ENCODE measurements at regions not wholly inside any gene's neighbourhood (a gene's known extent, or its start where the extent isn't known, plus 50 kb on each side); places are given as distances from the start of the nearest gene placed in this dataset.
"Not testable (repeated sequence)": the region's sequence is repeated elsewhere in the genome, so short reads cannot be mapped to it uniquely, and the experiment has no call there.

DNA sequence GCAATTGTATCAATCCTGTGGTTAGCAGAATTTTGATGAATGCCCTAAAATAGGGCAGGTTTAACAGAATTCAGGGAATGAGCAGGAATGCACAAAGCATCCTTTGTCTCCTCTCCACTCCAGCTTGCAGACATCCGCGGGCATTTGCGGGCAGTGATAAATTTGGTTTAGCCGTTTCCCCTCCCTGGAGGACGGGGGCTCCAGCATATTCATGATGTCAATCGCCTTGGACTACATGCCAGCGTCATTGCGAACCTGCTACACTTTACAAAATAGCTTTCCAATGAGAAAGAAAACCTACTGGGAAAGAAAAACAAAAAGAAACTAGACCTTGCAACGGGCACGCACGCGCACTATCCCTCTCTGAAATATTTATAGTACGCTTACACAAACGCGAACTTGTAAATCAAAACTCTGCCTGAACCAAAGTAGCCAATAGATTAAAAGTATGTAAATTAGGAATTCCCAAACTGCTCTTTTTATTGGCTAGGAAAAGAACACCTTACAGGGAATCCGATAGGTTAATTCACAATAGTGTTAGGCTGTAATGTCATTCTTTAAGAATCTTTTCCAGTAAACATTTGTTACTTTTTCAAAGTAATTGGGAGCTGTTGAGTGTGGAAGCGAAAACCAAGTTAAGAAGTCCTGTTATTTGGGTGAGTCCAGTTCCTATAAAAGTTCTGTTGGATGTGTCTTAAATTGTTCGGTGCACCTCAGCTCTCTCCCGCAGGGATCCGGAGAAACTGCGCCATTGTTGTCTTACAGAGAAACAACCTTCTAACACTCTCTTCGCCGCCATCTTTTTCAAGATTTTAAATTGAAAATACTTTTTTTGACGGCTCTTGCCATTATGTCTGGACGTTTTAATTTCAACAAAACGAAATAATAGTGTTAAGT, 136.7 kb downstream of the HFE start:
- peak in 14 of 42 donors; percentile 22 to 71 (median 51) for DNase-seq
- intact Hi-C loops (cut with DNase I), result loop anchor here (10.0 kb wide), 1 partner anchor 51 kb away; a partner anchor contains a TSS

DNA sequence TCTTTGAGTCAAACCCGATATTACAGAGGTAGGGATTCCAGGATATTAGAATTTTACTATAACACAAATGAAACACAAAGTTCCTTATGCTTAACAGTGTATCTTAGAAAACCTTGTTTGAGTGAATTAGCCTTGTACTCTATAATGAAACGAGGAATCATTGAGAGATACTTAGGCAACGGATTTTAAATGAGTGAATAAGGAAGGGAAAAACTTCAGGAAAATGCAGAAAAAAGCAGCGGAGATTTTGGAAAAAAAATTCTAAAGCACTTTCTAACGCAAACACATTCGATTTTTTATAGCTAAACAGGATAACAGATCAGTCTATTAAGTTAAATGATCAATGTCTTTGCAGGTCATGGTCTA, 137.3 kb downstream of the HFE start:
- intact Hi-C loops (cut with DNase I), result loop anchor here (10.0 kb wide), 1 partner anchor 50 kb away; a partner anchor contains a TSS
- no peak for DNase-seq

DNA sequence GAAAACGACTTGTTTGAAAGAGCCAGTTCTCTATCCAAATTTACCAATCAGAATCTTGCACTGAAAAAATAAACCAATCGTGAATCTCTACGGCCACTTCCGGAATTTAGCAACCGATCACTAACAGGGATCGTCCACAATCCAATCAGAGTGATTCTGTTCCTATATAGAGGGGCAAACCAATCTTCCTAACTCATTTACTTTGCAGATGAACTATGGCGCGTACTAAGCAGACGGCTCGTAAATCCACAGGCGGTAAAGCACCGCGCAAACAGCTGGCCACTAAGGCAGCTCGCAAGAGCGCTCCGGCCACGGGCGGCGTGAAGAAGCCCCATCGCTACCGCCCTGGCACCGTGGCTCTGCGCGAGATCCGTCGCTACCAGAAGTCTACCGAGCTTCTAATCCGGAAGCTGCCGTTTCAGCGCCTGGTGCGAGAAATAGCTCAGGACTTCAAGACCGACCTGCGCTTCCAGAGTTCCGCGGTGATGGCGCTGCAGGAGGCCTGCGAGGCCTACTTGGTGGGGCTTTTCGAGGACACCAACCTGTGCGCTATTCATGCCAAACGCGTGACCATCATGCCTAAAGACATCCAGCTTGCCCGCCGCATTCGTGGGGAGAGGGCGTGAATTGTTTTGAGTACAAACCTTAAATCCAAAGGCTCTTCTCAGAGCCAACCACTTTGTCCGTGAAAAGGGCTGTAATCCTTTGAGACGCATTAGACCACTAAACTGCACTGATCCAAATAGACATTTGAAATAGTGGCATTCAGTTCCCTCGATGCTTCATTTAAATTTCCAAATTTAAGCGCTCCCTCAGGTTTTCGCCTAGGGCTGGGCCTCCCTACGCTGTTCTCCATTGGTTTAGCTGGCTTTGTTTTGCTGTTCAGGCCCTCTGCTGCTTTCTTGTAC, 138.0 kb downstream of the HFE start:
- peak in 1 of 42 donors; percentile 28 for DNase-seq
- intact Hi-C loops (cut with DNase I), result loop anchor here (10.0 kb wide), 1 partner anchor 50 kb away; a partner anchor contains a TSS

DNA sequence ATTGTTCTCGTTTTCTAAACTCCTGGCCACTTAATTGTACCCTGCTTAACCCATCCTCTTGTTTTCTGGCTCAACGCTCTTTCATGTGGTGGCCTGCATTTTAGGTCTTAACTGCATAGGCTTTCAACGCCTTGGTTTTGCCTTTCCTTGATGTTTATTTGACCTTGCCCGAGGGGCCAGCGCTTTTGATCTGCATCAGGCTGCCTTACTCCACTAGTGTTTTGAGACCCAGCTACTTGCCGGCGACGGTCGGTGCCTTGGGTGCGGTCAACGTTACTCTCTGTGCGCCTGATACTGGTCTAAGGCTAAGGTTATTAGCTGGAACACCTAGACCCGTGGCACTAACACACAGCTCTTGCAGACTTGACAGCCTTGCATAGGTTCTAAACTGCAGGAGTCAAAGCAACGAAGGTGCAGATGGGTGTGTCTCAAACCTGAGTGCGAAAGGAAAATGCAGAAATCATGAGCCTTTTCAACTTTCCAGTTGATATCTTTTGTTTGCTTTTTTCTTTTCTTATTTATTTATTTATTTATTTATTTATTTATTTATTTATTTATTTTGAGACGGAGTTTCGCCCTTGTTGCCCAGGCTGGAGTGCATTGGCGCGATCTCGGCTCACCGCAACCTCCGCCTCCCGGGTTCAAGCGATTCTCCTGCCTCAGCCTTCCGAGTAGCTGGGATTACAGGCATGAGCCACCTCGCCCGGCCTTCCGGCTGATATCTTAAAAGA, 138.8 kb downstream of the HFE start:
- intact Hi-C loops (cut with DNase I), result loop anchor here (10.0 kb wide), 1 partner anchor 49 kb away; a partner anchor contains a TSS

DNA sequence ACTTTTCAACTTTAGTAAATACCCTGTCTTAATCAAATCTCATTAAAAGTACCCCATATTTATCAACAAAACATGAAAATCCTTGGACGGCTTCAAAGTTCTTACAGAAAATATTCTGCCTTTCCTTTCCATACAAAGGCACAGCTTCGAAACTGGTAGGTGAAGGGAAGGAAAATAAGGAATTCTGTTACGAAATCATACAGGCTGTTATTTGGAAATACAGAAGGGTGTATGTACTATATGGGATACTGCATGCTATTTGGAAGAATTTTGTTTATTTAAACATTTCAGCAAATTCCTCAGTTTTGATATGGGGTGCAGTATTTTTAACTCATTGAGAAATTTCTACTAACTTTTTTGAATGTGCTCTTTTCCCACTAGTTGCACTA, 138.4 kb upstream of the BTN3A2 start:
- intact Hi-C loops (cut with DNase I), result loop anchor here (10.0 kb wide), 1 partner anchor 48 kb away; a partner anchor contains a TSS

More for the DNA sequence above, 138.8 kb downstream of the HFE start:
- DNase-seq, result no peak

DNA sequence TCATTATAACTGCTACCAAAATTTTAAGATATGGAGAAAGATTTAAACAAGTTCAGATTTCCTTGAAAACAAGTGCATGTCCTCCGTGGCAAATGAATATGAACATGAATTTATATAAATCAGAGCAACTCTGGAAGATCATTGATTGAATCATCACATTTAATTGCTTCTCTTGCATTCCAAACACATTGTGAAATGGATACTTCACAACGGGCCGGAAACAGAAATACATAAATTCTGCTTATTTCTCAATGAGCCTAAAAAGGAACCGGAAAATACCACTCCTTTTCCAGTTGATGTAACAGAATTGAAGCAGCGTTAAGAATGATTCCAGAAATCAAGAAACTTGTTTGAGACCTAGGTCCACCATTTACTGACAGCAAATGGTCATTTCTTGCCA, 134.6 kb upstream of the BTN3A2 start:
- intact Hi-C loops (cut with DNase I), result no loop called here
- no peak for DNase-seq

More for the DNA sequence above, 138.4 kb upstream of the BTN3A2 start:
- DNase-seq, result no peak

DNA sequence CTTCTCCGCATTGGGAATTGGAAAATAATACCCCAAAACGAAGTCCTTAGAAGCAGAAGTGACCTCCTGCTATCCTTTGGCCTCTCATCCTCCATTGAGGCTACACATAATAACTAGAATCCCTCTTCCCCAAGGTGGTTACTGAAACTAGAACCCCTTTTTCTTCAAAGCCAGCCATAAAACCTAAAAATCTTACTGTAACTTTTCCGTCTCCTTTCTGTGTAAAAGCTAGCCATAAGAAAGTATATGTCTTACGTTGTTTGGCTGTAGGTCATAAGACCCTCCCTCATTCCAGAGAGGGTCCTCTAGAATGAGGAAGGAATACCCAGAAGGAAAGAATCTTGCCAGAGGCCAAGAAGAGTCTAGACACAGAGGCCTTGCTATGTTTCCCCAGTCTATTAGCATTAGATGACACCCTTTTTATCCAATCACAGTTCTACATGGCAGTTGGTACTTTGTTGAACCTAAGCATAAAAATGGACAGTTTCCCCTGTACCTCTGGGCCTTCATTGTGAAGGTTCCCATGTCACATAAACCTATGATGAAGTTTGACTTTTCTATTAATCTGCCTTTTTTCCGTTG, 133.9 kb upstream of the BTN3A2 start:
- no peak for DNase-seq
- intact Hi-C loops (cut with DNase I), result no loop called here

DNA sequence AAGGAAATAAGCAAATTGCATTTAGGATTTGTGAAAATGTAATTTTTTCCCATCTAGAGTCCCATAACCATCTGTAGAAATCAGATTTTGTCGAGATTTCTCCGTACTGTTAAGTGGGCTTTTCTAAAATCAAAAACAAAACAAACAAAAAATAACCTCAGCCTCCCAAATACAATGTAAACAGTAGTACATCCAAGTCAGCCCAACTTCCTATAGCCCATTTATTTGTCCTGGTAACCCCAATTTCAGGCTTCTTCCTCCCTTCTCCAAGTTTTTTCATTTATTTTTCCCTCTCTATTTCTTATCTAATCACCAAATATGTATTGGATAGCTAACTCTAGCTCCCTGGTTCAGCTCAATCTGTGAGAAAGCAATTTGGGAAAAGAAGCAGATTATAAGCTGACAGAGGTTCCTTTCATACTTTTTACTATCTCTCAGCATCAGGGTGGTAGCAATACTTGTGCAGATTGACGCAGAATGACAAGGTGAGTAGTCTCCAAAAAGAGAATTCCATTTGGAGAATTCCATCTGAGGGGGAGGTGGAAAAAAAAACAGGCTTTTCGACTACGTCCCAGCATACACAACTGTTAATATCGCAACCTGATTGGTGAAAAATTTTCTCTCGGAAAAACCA, 132.6 kb upstream of the BTN3A2 start:
- DNase-seq, result no peak
- intact Hi-C loops (cut with DNase I), result no loop called here

DNA sequence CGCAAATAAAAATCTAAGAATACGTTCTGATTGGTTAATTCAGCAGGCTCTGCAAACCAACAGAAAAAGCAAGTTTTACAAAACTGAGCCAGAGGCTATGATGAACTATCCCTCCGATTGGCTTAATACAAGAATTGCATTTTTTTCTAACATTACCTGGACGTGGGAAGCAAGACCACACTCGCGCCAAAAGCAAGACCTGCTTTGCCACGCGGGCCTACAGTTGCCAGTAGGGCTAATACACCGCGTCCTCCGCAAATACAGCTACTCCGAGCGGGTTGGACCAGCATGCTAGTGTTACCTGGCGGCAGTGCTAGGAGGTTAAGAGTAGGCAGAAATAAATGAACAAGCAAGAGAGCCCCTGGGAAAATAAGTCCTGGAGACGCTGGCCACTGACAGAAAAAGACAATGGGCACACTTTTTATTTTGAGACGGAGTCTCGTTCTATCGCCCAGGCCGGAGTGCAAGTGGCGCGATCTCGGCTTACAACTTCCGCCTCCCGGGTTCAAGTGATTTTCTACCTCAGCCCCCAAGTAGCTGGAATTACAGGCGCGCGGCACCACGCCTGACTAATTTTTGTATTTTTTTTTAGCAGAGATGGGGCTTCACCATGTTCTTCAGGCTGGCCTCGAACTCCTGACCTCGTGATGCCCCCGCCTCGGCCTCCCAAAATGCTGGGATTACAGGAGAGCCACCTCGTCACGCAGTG, 131.9 kb upstream of the BTN3A2 start:
- intact Hi-C loops (cut with DNase I), result no loop called here

DNA sequence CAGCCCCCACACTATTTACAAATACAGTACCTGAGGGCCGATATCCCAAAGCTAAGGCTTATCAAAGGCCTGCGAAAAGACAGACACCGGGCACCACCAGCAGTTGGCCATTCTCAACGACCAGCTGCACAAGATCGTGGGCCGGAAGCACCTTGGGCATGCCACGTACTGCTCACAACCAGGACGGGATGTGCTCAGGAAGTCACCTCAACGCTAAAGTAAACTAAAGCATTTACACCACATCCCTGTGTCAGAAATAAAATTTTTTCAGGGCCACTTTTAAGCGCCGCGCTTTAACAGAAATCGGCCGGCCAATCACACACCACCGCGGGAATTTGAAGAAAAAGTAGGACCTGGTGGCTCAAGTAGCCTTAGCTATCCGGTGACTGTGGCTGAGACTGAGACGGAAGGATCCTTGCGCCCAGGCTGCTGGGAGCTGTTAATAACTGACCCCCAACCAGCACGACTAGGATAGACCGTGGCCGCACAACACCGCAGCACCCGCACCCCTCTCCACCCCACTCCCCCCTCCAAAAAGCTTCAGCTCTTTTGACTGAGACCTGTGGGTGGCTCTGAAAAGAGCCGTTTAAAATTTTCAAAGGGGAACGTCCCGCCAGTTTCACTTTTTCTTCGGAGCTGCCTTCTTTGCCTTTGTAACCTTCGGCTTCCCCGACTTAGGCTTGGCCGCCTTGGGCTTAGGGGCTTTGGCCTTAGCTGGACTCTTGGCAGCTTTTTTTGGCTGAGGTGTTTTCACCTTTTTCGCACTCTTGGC, 131.2 kb upstream of the BTN3A2 start:
- intact Hi-C loops (cut with DNase I), result no loop called here

More for the DNA sequence above, 131.9 kb upstream of the BTN3A2 start:
- DNase-seq, result no peak

DNA sequence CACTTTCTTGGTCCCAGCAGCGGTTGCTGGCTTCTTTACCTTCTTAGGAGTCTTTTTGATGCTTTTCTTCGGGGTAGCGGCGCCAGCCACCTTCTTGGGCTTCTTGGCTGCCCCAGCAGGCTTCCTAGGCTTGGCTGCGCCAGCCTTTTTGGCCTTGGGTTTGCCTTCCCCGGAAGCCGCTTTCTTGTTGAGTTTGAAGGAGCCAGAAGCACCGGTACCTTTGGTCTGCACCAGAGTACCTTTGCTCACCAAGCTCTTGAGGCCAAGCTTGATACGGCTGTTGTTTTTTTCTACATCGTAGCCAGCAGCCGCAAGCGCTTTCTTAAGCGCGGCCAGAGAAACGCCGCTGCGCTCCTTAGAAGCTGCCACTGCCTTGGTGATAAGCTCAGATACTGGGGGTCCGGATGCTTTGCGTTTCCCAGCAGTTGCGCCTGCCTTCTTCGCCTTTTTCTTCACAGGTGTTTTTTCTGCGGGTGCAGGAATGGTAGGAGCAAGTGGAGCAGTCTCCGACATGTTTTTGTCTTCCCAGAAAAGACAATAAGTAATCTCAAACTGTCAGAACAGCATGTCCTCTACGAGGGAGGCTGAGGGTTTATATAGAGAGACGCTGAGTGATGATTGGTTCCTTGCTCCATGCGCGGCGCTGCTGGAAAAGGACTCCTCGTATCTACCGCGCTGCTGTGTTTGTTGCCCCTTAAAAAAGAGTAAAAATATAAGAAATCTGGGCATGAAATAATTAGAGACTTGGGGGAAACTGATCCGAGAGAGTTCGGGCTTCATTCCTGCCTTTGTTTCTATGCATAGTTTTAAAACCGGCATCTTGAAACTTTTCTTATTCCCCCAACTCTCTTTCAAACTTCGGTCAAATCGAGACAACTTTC, 130.3 kb upstream of the BTN3A2 start:
- peak in 15 of 42 donors; percentile 14 to 56 (median 43) for DNase-seq
- intact Hi-C loops (cut with DNase I), result no loop called here

More for the DNA sequence above, 131.2 kb upstream of the BTN3A2 start:
- DNase-seq, result peak in 3 of 42 donors; percentile 27 to 39 (median 30)

DNA sequence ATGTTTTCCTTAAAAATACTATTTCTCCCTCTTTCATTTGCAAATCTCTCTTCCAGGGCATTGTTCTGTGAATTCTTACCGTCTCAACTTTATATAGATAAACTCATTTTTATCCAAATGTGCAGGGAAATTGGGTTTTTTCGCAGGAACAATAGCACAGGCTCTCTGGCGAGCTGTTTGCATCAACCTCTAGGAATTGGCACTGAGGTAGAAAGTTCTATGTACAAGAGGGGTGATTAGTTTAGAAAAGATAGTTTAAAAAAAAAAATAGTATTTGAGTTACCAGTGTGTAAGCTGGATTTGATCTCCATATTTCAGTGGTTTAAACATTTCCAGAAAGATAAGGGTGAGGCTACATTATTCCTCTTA, 129.7 kb upstream of the BTN3A2 start:
- intact Hi-C loops (cut with DNase I), result no loop called here
- DNase-seq, result no peak

DNA sequence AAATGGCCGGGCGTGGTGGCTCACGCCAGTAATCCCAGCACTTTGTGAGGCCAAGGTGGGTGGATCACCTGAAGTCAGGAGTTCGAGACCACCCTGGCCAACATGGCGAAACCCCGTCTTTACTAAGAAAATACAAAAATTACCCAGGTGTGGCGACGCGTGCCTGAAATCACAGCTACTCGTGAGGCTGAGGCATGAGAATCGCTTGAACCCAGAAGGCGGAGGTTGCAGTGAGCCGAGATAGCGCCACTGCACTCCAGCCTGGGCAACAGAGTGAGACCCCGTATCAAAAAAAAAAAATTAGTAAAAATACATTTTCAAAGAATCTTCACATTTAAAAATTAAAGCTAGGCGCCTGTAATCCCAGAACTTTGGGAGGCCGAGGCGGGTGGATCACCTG, 125.6 kb upstream of the BTN3A2 start:
- intact Hi-C loops (cut with DNase I); DNase-seq: not testable (repeated sequence)

DNA sequence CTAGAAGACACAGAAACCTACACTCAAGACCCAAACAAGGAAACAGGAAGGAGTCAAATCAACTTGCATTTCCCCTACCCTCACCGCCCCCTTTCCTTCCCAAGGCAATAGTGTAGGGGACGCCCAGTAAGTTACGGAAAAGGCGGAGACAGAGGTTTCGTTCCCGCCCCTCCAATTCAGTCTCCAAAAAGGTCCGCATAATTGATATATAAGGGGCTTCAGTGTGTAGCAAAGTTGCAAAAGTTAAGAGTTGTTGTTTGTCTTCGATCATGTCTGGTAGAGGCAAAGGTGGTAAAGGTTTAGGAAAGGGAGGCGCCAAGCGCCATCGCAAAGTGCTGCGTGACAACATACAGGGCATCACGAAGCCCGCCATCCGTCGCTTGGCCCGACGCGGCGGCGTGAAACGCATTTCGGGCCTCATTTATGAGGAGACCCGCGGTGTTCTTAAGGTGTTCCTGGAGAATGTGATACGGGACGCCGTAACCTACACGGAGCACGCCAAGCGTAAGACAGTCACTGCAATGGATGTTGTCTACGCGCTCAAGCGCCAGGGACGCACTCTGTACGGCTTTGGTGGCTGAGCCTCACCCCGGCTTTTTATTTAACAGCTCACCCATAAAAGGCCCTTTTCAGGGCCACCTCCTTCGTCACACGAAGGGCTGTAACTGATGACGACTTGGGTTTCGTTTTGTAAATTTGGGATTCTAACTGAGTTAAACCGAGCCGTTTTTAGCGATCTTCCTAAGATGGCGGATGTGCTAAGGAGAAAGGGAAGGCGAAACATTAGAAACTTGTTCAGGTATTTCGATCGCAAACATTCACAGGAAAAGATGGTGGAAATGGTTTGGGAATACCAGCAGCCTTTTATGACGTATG, 124.6 kb upstream of the BTN3A2 start:
- peak in 8 of 42 donors; percentile 20 to 53 (median 32) for DNase-seq
- intact Hi-C loops (cut with DNase I), result no loop called here

All from head of caudate nucleus (tissue), 42 donors.